HG02981 (cell line): ENCODE measurements at regions not wholly inside any gene's neighbourhood (a gene's known extent, or its start where the extent isn't known, plus 50 kb on each side); places are given as distances from the start of the nearest gene placed in this dataset.

ENCODE experiments used
- ATAC-seq: cut with Tn5 transposase; IDR thresholded peaks from one replicate; pipeline ENCODE4 v1.9.1; 2021; ENCODE audit warnings: mild to moderate bottlenecking, moderate library complexity; ENCODE audit not compliant: unreplicated experiment

DNA sequence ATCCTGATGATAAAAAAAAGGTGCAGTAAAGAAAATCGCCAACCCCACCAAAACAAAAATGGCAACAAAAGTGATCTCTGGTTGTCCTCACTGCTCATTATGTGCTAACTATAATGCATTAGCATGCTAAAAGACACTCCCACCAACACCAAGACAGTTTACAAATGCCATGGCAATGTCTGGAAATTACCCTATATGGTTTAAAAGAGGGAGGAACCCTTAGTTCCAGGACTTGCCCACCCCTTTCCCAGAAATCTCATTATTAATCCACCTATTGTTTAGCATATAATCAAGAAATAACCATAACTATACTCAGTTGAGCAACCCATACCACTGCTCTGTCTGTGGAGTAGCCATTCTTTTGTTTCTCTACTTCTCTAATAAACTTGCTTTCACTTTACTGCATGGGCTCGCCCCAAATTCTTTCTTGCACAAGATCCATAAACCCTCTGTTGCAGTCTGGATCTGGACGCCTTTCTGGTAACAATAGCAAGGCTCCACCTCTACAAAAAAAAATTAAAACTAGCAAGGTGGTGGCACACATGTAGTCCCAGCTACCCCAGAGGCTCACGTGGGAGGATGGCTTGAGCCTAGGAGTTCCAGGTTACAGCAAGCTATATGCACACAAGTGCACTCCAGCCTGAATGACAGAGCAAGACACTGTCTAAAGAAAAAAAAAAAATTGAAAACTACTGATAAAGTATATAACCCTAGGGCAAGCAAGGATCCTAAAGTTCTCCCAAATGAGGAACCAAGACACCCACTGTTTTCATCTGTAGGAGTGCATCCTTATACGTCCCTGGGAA lies 278.8 kb upstream of the JARID2 start:
- ATAC-seq: no peak

DNA sequence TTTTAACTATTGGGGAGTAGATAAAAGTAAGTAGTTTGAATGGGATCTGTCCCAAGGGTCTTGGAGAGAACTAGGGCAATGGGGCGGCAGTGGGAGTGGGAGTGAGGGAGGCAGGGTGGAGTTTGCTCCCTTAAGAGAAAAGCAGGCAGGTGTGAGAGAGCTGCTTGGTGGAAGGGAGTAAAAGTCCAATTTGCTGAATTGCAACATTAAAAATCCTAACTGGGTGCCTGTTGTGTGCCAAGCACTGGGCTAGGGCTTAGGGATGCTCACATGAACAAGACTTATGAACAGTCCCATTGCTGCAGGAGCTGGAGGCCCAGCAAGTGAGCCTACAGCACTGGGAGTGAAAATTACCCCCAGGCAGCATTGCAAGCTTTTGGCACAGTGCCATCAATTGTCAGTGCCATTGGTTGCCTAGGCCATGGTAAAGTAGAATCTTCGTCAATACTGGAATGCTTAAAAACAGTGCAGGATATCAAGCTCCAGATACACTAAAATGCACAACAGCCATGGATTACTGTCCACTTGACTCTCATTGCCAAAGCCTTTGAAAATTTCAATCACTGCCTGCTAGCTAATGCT lies 277.7 kb upstream of the JARID2 start:
- no peak for ATAC-seq

DNA sequence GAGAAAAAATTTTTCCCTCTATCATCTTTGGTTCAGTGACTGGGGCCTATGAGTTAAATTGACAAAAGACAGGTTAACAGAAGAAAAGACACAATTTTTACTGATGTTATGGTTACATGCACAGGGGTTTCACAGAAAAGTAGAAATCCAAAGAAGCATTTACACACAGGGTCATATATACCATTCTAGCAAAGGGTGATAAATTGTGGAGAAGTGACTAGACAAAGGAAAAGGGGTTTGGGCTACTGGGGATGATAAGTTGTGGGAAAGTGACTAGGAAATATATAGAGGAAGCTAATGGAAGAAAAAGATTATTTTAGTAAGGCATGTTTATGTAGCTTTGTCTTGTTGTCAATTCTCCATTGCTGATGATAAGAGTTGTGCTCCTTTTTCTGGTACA lies 276.7 kb upstream of the JARID2 start:
- no peak for ATAC-seq

DNA sequence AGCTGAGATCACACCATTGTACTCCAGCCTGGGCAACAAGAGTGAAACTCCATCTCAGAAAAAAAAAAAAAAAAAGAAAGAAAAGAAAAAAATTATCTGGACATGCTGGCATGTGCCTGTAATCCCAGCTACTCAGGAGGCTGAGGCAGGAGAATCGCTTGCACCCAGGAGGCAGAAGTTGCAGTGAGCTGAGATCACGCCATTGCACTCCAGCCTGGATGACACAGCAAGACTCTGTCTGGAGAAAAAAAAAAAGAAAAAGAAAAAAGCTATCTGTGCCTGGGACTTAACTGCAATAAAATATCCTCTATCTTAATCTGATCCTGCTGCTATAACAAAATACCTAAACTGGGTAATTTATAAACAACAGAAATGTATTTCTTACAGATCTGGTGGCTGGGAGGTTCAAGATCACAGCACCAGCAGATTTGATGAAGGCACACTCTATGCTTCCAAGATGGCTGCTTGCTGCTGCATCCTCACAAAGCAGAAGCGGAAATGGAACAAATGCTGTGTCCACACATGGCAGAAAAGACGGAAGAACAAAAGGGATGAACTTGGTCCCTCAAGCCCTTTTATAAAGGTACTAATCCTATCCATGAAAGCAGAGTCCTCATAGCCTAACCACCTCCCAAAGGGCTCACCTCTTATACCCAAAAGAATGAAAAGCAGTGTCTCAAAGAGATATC lies 273.3 kb upstream of the JARID2 start:
- ATAC-seq: no peak

DNA sequence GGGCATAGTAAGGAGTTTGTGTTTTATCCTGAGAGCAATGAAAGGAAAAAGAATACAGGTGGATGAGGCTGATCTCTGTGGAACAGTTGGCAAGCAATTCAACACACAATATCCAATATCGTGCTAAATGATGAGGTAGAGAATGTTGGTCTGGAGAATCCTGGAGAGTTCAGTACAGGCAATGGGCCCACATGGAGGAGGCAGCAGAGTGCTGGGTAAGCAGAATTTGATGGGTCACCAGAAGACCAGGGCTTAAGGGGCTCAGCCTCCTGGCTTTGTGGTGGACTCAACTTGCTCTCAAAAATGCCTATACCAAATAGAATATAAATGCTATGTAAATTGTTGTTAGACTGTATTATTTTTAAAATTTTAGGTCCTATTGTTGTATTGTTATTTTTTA lies 271.5 kb upstream of the JARID2 start:
- ATAC-seq: no peak

DNA sequence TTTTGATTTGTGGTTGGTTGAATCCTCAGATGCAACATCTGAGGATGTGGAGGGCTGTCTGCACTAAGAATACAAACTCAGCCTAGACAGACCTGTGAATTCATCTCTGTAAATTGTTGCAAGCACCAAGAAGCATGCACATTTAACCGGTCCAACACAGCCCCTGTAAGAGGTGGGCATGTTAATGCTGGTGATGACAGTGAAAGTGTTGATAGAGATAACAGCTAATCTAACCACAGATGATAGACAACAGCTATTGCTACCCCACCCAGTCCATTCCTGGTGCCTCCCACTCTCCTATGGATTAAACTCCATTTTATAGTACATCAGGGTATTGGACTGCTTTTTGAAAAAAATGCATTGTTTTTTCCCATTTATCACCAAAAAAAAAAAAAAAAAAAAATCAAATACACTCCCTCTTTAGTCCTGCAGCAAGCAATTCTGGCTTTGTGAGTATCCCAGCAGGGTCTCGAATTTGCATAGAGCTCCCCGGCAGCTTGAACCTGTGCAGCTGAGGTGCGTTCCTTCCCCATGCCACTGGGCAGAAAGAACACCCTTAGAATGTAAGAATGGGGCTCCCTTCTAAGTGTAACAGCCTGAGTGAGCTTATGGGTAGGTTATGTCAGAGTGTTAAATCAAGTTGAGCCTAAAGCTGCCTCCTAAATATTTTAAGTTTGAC lies 270.9 kb upstream of the JARID2 start:
- ATAC-seq: no peak

DNA sequence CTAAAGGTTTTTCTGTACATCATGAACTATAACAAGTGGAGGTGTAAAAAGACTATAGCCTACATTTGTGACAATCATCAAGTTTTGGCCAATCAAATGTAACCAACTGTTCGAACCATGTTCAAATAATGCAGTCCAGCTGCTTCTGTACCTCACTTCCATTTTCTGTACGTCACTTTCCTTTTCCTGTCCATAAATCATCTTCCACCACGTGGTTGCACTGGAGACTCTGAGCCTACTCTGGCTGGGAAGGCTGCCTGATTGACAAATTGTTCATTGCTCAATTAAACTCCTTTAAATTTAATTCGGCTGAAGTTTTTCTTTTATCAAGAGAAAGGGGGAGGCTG lies 270.4 kb upstream of the JARID2 start:
- ATAC-seq: no peak

DNA sequence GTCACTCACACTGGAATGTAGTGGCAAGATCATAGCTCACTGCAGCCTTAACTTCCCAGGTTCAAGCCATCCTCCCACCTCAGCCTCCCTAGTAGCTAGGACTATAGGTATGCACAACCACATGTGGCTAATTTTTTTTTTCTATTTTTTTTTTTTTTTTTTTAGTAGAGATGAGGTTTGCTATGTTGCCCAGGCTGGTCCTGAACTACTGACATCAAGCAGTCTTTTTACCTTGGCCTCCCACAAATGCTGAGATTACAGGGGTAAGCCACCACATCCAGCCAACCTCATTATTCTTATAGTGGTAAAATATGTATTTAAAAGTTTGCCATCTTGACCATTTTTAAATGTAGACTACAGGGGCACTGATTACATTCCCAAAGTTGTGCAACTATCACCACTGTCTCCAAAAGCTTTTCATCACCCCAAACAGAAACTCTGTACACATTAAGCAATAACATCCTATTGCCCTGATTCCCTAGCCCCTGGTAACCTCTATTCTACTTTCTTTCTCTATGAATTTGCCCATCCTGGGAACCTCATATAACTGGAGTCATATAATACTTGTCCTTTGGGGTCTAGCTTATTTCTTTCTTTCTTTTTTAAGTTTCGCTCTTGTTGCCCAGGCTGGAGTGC lies 268.0 kb upstream of the JARID2 start:
- ATAC-seq: no peak

DNA sequence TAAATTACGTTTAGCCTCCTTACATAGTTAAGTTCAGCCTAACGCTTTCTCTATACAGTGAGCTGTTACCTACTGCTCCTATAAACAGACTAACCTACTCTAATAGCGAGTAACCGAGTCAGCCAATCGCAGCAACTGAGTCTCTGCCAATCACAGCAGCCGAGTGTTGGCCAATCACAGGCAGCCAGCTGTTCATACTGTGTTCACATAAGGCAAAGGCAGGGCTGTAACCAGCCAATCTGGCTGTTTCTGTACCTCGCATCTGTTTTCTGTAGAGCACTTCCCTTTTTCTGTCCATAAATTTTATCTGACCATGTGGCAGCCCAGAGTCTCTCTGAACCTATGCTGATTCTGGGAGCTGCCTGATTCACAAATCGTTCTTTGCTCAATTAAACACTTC lies 263.9 kb upstream of the JARID2 start:
- ATAC-seq: no peak

DNA sequence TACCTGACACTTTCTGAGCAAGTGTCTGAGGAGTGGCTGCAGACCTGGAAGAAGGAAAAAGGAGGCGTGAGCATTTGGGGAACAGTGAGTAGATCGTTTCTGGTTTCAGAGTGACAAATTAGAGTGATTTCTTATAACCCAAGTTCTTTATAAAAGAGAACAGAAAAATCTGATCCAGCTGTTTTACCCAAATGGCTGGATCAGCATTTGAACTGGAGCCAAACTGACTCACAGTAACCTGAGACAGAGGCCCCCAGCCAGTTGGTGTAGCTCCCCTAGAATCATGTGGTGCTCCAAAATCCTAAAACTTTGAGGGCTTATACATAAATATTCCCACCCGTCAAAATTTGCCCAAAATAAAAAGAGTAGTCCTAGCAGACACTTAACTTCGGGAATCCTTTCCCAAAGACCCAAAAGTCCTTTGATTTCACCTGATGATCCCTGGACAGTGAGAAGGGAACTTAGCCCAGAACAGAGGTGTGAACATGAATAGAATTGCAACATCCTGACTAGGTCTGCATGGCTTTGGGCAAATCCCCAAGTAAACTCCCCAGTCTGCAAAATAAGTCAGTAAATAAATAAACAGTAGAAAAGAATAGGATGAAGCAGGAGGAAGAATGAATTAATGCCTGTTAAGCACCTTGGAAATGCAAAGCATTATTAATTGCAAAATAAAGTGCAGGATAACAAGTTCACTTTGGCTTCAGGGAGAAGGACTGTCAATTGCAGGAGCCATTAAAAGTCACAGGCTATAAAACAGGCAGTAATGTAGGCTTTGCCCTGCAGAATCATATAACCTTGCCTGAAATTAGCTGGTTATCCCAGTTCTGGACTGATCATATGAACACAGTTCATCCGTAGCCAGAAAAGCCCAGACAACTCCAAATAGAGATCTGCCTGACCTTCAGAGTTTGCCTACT lies 262.0 kb upstream of the JARID2 start:
- no peak for ATAC-seq

DNA sequence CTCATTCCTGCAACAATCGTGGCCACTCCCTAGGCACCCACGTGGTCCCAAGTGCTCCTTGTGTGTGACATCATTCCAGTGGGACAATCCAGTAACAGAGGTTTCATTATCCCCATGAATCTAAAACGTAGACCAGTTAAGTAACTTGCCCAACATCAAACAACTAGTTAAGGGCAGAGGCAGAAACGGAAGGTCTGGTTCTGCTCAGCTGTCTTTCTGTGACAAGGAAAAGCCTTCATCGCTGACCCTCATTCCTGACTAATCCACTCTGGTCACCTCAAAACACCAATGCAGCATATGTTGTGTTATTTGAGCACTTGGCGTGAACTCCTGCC lies 261.4 kb upstream of the JARID2 start:
- no peak for ATAC-seq

DNA sequence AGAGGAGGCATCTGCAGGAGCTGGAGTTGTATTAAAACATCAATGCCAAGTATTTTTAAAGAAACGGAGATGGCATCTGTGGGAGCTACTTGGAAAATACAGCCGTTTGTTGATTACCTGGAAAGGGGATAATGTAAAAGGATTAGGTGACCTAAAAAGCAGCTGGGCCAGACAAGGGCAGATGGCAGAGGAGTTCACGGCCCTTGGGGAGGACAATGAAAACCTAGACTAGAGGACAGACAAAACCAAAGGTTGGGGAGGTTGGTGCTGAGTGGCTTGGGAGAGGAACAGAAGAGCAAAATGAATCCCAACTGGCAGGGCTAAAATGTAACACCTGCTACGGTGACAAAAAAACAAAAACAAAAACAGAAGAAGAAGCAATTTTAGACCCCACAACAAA lies 260.5 kb upstream of the JARID2 start:
- no peak for ATAC-seq

DNA sequence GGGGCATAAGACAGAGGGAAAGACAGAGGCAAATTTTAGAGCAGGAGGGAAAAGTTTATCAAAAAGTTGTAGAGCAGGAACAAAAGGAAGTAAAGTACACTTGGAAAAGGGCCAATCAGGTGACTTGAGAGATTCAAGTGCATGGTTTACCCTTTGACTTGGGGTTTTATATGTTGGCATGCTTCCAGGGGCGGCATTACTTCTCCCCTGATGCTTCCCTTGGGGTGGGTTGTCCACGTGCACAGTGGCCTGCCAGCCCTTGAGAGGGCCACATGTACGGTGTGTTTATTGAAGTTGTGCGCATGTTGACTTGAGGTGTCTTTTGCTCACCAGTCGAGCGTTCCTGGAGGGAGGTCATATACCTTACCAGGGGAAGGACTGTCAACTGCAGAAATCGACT lies 259.5 kb upstream of the JARID2 start:
- no peak for ATAC-seq

DNA sequence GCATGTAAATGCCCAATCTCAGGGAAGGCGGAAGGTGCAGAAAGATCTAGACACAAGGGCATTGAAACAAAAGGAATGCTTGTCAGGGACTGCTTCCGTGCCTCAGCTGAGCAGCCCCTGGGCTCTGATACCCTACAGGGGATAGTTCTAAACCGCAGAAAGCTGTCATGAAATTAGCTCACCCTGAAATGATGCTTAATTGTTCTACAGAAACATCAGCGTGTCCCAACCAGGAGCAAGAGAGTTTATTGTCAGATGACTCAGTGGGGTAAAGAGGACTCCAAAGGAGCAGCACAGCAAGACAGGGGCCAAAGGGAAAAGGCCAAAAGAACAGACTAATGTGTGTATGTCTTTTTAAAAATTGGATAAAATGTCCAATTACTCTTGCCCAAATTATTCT lies 258.4 kb upstream of the JARID2 start:
- ATAC-seq: no peak

DNA sequence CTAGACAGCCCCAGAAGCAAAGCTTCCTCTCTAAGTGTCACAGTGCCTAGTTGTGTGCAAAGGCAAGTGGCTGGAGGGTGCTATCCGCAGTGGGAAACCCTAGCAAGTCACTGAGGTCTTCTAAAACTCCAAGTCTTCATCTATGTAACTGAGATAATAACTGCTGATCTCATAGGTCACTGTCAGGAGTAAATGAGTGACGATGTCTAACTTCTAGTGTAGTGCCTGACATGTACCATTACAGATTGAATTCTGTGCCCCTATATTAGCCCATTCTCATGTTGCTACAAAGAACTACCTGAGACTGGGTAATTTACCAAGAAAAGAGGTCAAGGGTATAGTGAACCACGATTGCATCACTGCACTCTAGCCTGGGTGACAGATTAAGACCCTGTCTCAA lies 253.5 kb upstream of the JARID2 start:
- no peak for ATAC-seq

DNA sequence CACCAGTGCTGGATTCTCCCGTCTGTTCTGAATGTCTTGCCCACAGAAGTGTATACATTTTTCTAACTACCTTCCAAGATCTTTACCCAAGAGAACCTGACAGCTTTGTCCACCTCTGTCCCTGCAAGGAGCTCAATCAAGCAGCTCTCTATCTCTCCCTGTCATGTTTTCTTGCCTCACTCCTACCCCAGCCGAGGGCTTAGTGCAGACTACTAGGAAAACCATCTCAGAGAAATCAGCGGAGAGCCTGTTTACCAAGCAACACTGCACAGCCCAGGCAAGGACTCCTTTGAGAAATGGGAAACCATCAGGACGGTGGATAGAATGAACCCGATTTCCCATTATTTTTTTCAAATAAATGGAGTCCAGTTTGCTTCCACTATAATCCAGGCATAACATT lies 250.7 kb upstream of the JARID2 start:
- no peak for ATAC-seq

DNA sequence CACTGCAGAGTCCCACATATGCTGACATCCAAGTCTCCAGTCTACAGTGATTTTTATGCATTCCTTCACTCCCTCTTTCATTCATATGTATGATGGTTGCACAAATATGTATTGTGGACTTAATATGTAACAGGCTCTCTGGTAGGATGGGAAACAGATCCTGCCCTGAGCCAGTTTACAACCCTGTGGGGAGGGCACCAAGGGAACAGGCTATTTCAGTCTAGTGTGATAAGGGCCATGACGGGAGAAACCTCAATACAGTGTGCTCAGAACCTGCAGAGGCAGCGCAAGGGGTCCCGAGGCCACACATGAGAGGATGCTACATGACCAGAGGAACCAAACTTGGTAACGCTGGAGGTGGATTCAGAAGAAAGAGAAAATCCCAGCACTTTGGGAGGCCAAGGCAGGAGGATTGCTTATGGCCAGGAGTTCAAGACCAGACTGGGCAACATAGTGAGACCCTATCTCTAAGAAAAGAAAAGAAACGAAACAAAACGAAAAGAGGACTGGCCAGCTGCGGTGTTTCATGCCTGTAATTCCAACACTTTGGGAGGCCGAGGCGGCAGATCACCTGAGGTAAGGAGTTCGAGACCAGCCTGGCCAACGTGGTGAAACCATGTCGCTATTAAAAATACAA lies 249.8 kb upstream of the JARID2 start:
- no peak for ATAC-seq

DNA sequence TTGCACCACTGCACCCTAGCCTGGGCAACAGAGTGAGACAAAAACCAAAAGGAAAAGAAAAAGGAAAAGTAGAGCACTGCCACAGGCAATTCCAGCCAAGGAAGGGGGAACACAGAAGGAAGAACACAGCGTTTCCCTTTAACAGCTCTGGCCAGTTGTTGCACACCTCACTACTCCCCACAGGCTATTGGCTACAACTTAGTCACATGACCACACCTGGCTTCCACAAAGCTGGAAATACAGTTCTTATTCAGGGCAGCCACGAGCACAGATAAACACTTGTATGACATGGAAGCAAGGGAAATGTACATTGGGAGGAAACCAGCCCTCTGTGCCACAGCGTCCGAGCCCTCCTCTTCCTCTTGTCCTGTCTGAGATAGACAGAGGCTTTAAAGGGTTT lies 249.0 kb upstream of the JARID2 start:
- ATAC-seq: no peak

DNA sequence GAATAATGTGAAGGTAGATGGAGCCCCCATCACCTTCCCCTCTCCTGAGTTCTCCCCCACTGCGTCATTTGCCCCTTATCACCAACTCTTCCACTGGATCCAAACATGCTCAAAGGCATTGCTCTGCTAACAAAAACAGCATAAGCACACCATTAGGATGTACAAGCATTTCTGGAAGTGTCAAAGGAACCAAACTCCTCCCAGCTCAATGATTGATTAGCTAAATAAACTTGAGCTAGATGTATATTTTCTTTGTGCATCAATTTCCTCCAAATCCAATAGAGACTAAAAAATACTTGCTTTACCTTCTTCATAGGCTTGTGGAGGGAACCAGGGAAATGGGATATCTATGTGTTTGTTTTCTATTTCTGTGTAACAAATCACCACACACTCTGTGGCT lies 248.4 kb upstream of the JARID2 start:
- ATAC-seq: no peak

DNA sequence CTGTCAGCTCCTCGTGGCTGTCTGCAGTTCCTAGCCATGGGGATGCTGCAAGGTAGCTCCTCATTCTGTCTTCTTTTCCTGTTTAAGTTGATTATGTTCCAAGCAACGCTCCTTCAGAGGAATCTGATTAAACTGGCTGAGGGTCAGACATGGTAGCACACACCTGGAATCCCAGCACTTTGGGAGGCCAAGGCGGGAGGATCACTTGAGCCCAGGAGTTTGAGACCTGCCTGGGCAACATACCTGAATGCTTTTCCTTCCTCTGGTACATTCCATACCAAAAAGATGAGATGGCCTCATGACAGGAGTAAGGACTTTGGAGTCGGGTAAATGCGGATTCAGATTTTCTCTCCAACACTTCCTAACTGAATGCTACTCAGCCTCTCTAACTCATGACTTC lies 246.8 kb upstream of the JARID2 start:
- no peak for ATAC-seq
